Spleen (tissue), 11 donors: ENCODE measurements at regions not wholly inside any gene's neighbourhood (a gene's known extent, or its start where the extent isn't known, plus 50 kb on each side); places are given as distances from the start of the nearest gene placed in this dataset.
"Not testable (repeated sequence)": the region's sequence is repeated elsewhere in the genome, so short reads cannot be mapped to it uniquely, and the experiment has no call there.

Experiments used
- DNase-seq: peaks from one replicate; pipeline ENCODE4 v3.0.0-alpha.2; 2020
- H3K27ac ChIP-seq, 8 donors: fragments of 200-600 bp; sonication (generic) in 7 of 8; 1 replicate in 4 of 8; 2 replicates in 4 of 8; pipeline versions ENCODE4 v1.5.0 to v1.8.0; 2016 to 2021; ENCODE audit warnings: inconsistent platforms in 4 of 8, mild to moderate bottlenecking in 4 of 8, moderate library complexity in 1 of 8
- H3K27me3 ChIP-seq, 7 donors: fragments of 200-600 bp; sonication (generic) in 6 of 7; replicated peaks in 1 of 7; 1 replicate in 4 of 7; 2 replicates in 3 of 7; pipeline versions ENCODE4 v1.5.0 to v1.8.0; 2016 to 2021; ENCODE audit warnings: inconsistent platforms in 3 of 7, mild to moderate bottlenecking in 1 of 7
- H3K36me3 ChIP-seq, 6 donors: fragments of 200-600 bp; sonication (generic) in 5 of 6; 1 replicate in 4 of 6; 2 replicates in 2 of 6; pipeline versions ENCODE4 v1.5.0 to v1.8.0; 2016 to 2021; ENCODE audit warnings: inconsistent platforms in 2 of 6
- H3K4me1 ChIP-seq, 6 donors: fragments of 200-600 bp; sonication (generic) in 5 of 6; 1 replicate in 3 of 6; 2 replicates in 3 of 6; pipeline versions ENCODE4 v1.5.0 to v1.8.0; 2016 to 2021; ENCODE audit warnings: inconsistent platforms in 3 of 6
- H3K4me3 ChIP-seq, 8 donors: fragments of 200-600 bp; sonication (generic) in 7 of 8; 1 replicate in 4 of 8; 2 replicates in 4 of 8; pipeline versions ENCODE4 v1.5.0 to v1.8.0; 2016 to 2021; ENCODE audit warnings: inconsistent platforms in 4 of 8, mild to moderate bottlenecking in 4 of 8, moderate library complexity in 2 of 8
- H3K9me3 ChIP-seq, 8 donors: fragments of 200-600 bp; sonication (generic) in 7 of 8; 1 replicate in 4 of 8; 2 replicates in 4 of 8; pipeline versions ENCODE4 v1.5.0 to v1.8.0; 2016 to 2021; ENCODE audit warnings: inconsistent platforms in 4 of 8
- POLR2A ChIP-seq, 3 donors: fragments of 450-650 bp; IDR thresholded peaks; one replicate each; pipeline ENCODE4 v1.5.1; 2017; ENCODE audit warnings: antibody characterized with exemption in 3 of 3, mild to moderate bottlenecking in 1 of 3
- POLR2AphosphoS5 ChIP-seq, 3 donors: sonication (generic); formaldehyde crosslinking; IDR thresholded peaks; one replicate each; pipeline ENCODE4 v1.5.1; 2017; ENCODE audit warnings: antibody characterized with exemption in 3 of 3
- WGBS, 5 donors: extraction: QIAGEN DNeasy Blood & Tissue Kit in 3 of 5; methylation state at CpG; one replicate each; pipeline versions ENCODE4 v1.1.5 to v1.1.7; 2013 to 2018; 5-methylcytosine and 5-hydroxymethylcytosine counted together
- intact Hi-C: fragments of 100-400 bp; cut with DNase I; formaldehyde crosslinking; loops from one replicate; pipeline ENCODE4 v1.15.0; 2023; ENCODE audit warnings: low total_unique reads
- TF ChIP-seq, protein P1 (sequence below), 11 experiments: fragments of 200-600 bp in 7 of 11; fragments of 450-650 bp in 4 of 11; sonication (generic) in 4 of 11; IDR thresholded peaks in 8 of 11; conservative IDR thresholded peaks in 3 of 11; 1 replicate in 7 of 11; 2 replicates in 4 of 11; pipeline versions ENCODE4 v1.4.0 to v1.8.0; 2016 to 2021; ENCODE audit warnings: antibody characterized with exemption in 11 of 11, inconsistent platforms in 4 of 11, mild to moderate bottlenecking in 1 of 11
- donor health status: healthy with polysubstance abuse.
- donor health status: DM: no; HTN: no; CAD: no; lungs with moderate emphysema.
- donor health status: DM: no; HTN: no; CAD: no.
- donor health status: Bipolar disorder and iron deficiency.
- donor health status: healthy.
- donor health status: DM: no; HTN: no; CAD: no.
- donor health status: DM: yes; HTN: yes; CAD: no.

DNA sequence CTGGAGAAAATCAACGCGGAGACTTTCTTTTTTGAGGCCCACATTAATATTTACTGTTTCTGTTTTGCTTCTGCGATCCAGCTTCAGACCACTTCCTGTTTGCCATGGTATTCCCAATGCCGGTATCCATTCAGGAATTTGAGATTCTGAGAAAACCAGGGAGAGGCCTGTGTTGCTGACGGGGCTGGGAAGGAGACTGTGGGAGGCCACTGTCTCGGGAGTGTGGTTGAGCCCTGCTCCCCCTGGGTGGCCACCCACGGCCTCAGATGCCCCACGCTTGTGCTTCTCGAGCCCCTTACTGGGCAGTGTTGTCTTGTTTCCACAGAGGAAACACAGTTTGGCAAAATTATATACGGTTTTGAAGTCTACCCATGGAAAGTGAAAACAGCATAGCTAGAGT, 403.6 kb upstream of the IRX2 start:
- peaks cover 0 to 9% (median 0%) of the 10 kb centered on the region in 7 donors for H3K27me3 ChIP-seq
- peaks cover 0 to 22% (median 2%) of the 10 kb centered on the region in 8 donors for H3K9me3 ChIP-seq
- H3K36me3 ChIP-seq, result no peaks in the 10 kb centered on the region
- no peak overlapping the region for H3K27ac ChIP-seq
- no peak overlapping the region for H3K4me3 ChIP-seq
- 55 to 66% (median 57%) methylated on average over 10 of the region's 10 CpGs for WGBS, 5 donors
- H3K4me1 ChIP-seq, result no peaks in the 10 kb centered on the region
- no peak for DNase-seq
- intact Hi-C loops, result no loop called here
- TF ChIP-seq POLR2AphosphoS5 (IDR thresholded peaks at IDR 0.05), result no peak
- TF ChIP-seq, protein P1, sequence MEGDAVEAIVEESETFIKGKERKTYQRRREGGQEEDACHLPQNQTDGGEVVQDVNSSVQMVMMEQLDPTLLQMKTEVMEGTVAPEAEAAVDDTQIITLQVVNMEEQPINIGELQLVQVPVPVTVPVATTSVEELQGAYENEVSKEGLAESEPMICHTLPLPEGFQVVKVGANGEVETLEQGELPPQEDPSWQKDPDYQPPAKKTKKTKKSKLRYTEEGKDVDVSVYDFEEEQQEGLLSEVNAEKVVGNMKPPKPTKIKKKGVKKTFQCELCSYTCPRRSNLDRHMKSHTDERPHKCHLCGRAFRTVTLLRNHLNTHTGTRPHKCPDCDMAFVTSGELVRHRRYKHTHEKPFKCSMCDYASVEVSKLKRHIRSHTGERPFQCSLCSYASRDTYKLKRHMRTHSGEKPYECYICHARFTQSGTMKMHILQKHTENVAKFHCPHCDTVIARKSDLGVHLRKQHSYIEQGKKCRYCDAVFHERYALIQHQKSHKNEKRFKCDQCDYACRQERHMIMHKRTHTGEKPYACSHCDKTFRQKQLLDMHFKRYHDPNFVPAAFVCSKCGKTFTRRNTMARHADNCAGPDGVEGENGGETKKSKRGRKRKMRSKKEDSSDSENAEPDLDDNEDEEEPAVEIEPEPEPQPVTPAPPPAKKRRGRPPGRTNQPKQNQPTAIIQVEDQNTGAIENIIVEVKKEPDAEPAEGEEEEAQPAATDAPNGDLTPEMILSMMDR (IDR thresholded peaks at IDR 0.05 in 8 of 11, conservative IDR thresholded peaks at IDR 0.05 in 3 of 11), result no peak
- TF ChIP-seq POLR2A (IDR thresholded peaks at IDR 0.05), result no peak

DNA sequence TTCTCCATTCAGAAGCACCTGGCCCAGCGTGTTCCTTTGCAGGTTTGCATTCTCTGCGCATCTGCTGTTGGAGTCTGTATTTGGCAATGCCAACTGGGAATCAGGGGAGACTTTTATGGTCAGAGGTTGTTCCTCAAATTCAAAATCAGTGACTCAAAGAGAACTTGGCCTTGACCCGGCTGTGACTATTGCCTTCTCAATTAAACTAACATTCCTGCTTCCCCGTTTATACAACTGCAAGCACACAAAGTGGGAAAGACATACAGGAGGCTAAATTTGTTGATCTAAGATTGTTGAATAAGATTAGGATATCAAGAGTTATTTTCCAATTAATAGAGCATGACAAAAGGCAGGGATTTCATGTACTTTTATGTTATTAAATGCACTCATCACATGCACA, 402.4 kb upstream of the IRX2 start:
- intact Hi-C loops, result no loop called here
- Histone ChIP-seq H3K4me3 (no peak overlapping the region), H3K9me3 (peaks cover 0 to 25% (median 2%) of the 10 kb centered on the region in 8 donors), H3K4me1 (no peaks in the 10 kb centered on the region), H3K27me3 (peaks cover 0 to 9% (median 0%) of the 10 kb centered on the region in 7 donors), H3K36me3 (no peaks in the 10 kb centered on the region), H3K27ac (no peak overlapping the region)
- WGBS, 5 donors, result 45 to 65% (median 49%) methylated on average over 4 of the region's 4 CpGs
- TF ChIP-seq, protein P1 (IDR thresholded peaks at IDR 0.05 in 8 of 11, conservative IDR thresholded peaks at IDR 0.05 in 3 of 11), result no peak
- TF ChIP-seq POLR2A (IDR thresholded peaks at IDR 0.05) (no peak), POLR2AphosphoS5 (IDR thresholded peaks at IDR 0.05) (no peak)
- no peak for DNase-seq

DNA sequence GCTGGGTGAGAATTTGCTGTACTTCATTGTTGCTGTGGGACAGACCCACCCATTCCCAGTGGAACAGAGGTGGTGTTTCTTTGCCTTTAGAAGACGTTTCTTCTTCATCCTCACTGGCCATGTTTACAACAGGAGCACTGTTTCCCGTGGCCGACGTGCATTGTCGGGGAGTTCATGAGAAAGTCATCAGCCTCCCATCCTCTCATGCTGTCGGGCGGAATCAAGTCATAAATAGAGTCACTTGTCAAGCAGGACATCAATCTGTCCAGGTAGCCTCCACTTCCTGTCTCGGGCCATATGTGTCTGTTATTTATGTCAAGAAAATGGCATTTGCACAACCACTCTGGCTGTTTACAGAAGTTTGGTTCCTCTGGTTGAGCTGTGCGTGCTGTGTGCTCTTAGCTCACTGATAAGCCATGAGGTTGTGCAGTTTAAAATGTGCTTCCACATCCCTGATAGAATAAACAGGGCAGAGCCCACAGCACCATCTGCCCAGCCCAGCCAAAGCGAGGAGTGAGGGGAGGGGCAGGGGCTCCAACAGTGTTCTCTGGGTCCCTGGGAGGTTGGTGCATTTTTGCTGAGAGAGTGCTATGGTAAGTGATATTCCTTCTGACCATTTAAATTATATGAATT, 401.9 kb upstream of the IRX2 start:
- TF ChIP-seq POLR2A (IDR thresholded peaks at IDR 0.05) (no peak), POLR2AphosphoS5 (IDR thresholded peaks at IDR 0.05) (no peak)
- TF ChIP-seq, protein P1 (IDR thresholded peaks at IDR 0.05 in 8 of 11, conservative IDR thresholded peaks at IDR 0.05 in 3 of 11), result no peak
- Histone ChIP-seq H3K36me3 (no peaks in the 10 kb centered on the region), H3K27ac (no peak overlapping the region), H3K4me3 (no peak overlapping the region), H3K9me3 (peaks cover 0 to 25% (median 2%) of the 10 kb centered on the region in 8 donors), H3K27me3 (peaks cover 0 to 9% (median 0%) of the 10 kb centered on the region in 7 donors), H3K4me1 (no peaks in the 10 kb centered on the region)
- no peak for DNase-seq
- intact Hi-C loops, result no loop called here
- WGBS, 5 donors, result 18 to 42% (median 29%) methylated on average over 10 of the region's 10 CpGs

DNA sequence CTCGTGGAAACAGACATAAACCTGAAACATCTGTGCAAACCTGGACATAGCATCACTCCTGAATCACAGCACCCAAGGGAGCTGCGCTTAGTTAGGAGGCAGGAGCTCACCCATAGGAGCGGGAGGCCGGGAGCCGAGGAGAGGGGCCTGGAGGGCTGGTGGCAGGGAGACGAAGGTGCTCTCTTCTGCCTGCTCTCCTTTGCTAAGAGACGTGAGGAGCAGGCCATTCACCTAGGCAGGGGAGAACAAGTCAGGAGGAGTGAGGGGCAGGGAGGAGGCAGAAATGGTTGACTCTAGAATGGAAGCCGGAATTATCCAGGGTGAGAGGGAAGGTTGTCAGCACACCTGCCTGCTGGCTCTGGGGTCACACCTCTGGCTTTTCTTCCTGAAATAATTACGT, 398.4 kb upstream of the IRX2 start:
- DNase-seq, result no peak
- H3K4me1 ChIP-seq, result no peaks in the 10 kb centered on the region
- H3K4me3 ChIP-seq, result no peak overlapping the region
- no peak overlapping the region for H3K27ac ChIP-seq
- H3K27me3 ChIP-seq, result peaks cover 0 to under 1% (median 0%) of the 10 kb centered on the region in 7 donors
- intact Hi-C loops, result no loop called here
- H3K9me3 ChIP-seq, result peaks cover 0 to 25% (median 2%) of the 10 kb centered on the region in 8 donors
- TF ChIP-seq, protein P1 (IDR thresholded peaks at IDR 0.05 in 8 of 11, conservative IDR thresholded peaks at IDR 0.05 in 3 of 11), result no peak
- TF ChIP-seq POLR2AphosphoS5 (IDR thresholded peaks at IDR 0.05) (no peak), POLR2A (IDR thresholded peaks at IDR 0.05) (no peak)
- H3K36me3 ChIP-seq, result no peaks in the 10 kb centered on the region
- WGBS, 5 donors, result 78 to 90% (median 81%) methylated on average over 9 of the region's 9 CpGs

DNA sequence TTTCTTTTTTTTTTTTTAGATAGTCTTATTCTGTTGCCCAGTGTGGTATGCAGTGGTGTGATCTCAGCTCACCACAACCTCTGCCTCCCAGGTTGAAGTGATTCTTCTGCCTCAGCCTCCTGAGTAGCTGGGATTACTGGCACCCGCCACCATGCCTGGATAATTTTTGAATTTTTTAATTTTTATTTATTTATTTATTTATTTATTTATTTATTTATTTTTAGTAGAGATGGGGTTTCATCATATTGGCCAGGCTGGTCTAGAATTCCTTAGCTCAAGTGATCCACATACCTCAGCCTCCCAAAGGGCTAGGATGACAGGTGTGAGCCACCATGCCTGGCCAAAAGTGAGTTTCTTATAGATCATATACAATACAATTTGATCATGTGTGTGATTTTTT, 395.9 kb upstream of the IRX2 start:
- H3K27ac ChIP-seq, H3K4me3 ChIP-seq, H3K36me3 ChIP-seq, intact Hi-C loops, H3K27me3 ChIP-seq, H3K4me1 ChIP-seq, DNase-seq: not testable (repeated sequence)
- H3K9me3 ChIP-seq, result peaks cover 0 to 34% (median 2%) of the 10 kb centered on the region in 8 donors
- 77 to 100% (median 88%) methylated on average over 1 of the region's 1 CpG for WGBS, 5 donors
